ENCODE measurements at regions not wholly inside any gene's neighbourhood (a gene's known extent, or its start where the extent isn't known, plus 50 kb on each side); places are given as distances from the start of the nearest gene placed in this dataset.

GRCh38 chr4:137961051-137961438 lies 281.1 kb downstream of the SLC7A11 start:
- no peak overlapping the region for H3K4me3 ChIP-seq (ENCODE audit: low read length in 3 of 3)
- H3K9ac ChIP-seq (ENCODE audit: low read length in 3 of 3): no peak overlapping the region
- no peak for FAIRE-seq
- no peaks in the 10 kb centered on the region for H3K4me1 ChIP-seq (ENCODE audit: control insufficient read depth in 2 of 3, insufficient read depth in 2 of 3, low read depth in 1 of 3, low read length in 3 of 3)
- TF ChIP-seq CTCF (IDR thresholded peaks at IDR 0.05; ENCODE audit: borderline replicate concordance, extremely low read depth, insufficient read depth): no peak
- no peaks in the 10 kb centered on the region for H3K27me3 ChIP-seq (ENCODE audit: control insufficient read depth, insufficient read depth, low read length)
- no peak overlapping the region for H3K27ac ChIP-seq (ENCODE audit: low read depth in 2 of 2, low read length in 2 of 2)
- intact Hi-C loops (cut with DNase I): no loop called here
- H3K9me3 ChIP-seq (ENCODE audit: control insufficient read depth in 2 of 3, insufficient read depth in 1 of 3, low read length in 3 of 3): no peaks in the 10 kb centered on the region
- DNase-seq: no peak
- no peaks in the 10 kb centered on the region for H3K36me3 ChIP-seq (ENCODE audit: control insufficient read depth in 2 of 3, insufficient read depth in 3 of 3, low read length in 3 of 3)

GRCh38 chr4:137960371-137961050 lies 281.6 kb downstream of the SLC7A11 start:
- H3K9me3 ChIP-seq (ENCODE audit: control insufficient read depth in 2 of 3, insufficient read depth in 1 of 3, low read length in 3 of 3): no peaks in the 10 kb centered on the region
- intact Hi-C loops (cut with DNase I): no loop called here
- no peak for FAIRE-seq
- peak in 2 of 5 donors; percentile 29 to 72 for DNase-seq
- no peaks in the 10 kb centered on the region for H3K4me1 ChIP-seq (ENCODE audit: control insufficient read depth in 2 of 3, insufficient read depth in 2 of 3, low read depth in 1 of 3, low read length in 3 of 3)
- no peak overlapping the region for H3K4me3 ChIP-seq (ENCODE audit: low read length in 3 of 3)
- no peak overlapping the region for H3K27ac ChIP-seq (ENCODE audit: low read depth in 2 of 2, low read length in 2 of 2)
- no peak overlapping the region for H3K9ac ChIP-seq (ENCODE audit: low read length in 3 of 3)
- H3K36me3 ChIP-seq (ENCODE audit: control insufficient read depth in 2 of 3, insufficient read depth in 3 of 3, low read length in 3 of 3): no peaks in the 10 kb centered on the region
- no peaks in the 10 kb centered on the region for H3K27me3 ChIP-seq (ENCODE audit: control insufficient read depth, insufficient read depth, low read length)
- no peak for TF ChIP-seq CTCF (IDR thresholded peaks at IDR 0.05; ENCODE audit: borderline replicate concordance, extremely low read depth, insufficient read depth)

GRCh38 chr4:137957806-137958205 lies 284.3 kb downstream of the SLC7A11 start:
- Histone ChIP-seq H3K9me3 (ENCODE audit: control insufficient read depth in 2 of 3, insufficient read depth in 1 of 3, low read length in 3 of 3) (no peaks in the 10 kb centered on the region), H3K36me3 (ENCODE audit: control insufficient read depth in 2 of 3, insufficient read depth in 3 of 3, low read length in 3 of 3) (no peaks in the 10 kb centered on the region), H3K4me1 (ENCODE audit: control insufficient read depth in 2 of 3, insufficient read depth in 2 of 3, low read depth in 1 of 3, low read length in 3 of 3) (no peaks in the 10 kb centered on the region), H3K27ac (ENCODE audit: low read depth in 2 of 2, low read length in 2 of 2) (no peak overlapping the region), H3K9ac (ENCODE audit: low read length in 3 of 3) (no peak overlapping the region), H3K4me3 (ENCODE audit: low read length in 3 of 3) (no peak overlapping the region), H3K27me3 (ENCODE audit: control insufficient read depth, insufficient read depth, low read length) (no peaks in the 10 kb centered on the region)
- FAIRE-seq (no peak), DNase-seq (peak in 2 of 5 donors; percentile 40 to 79)
- TF ChIP-seq CTCF (IDR thresholded peaks at IDR 0.05; ENCODE audit: borderline replicate concordance, extremely low read depth, insufficient read depth): no peak
- intact Hi-C loops (cut with DNase I): no loop called here

- H3K27me3 ChIP-seq (ENCODE audit: control insufficient read depth, insufficient read depth, low read length): no peaks in the 10 kb centered on the region
- no peak for FAIRE-seq
- TF ChIP-seq CTCF (IDR thresholded peaks at IDR 0.05; ENCODE audit: borderline replicate concordance, extremely low read depth, insufficient read depth): no peak
Measured at GRCh38 chr4:137956256-137956655, 285.9 kb downstream of the SLC7A11 start.

More at GRCh38 chr4:137956256-137956655, 285.9 kb downstream of the SLC7A11 start:
- no peak for DNase-seq
- H3K27ac ChIP-seq (ENCODE audit: low read depth in 2 of 2, low read length in 2 of 2): no peak overlapping the region
- H3K9ac ChIP-seq (ENCODE audit: low read length in 3 of 3): no peak overlapping the region
- H3K36me3 ChIP-seq (ENCODE audit: control insufficient read depth in 2 of 3, insufficient read depth in 3 of 3, low read length in 3 of 3): no peaks in the 10 kb centered on the region
- no peak overlapping the region for H3K4me3 ChIP-seq (ENCODE audit: low read length in 3 of 3)
- H3K9me3 ChIP-seq (ENCODE audit: control insufficient read depth in 2 of 3, insufficient read depth in 1 of 3, low read length in 3 of 3): no peaks in the 10 kb centered on the region
- intact Hi-C loops (cut with DNase I): no loop called here
- no peaks in the 10 kb centered on the region for H3K4me1 ChIP-seq (ENCODE audit: control insufficient read depth in 2 of 3, insufficient read depth in 2 of 3, low read depth in 1 of 3, low read length in 3 of 3)

All from kidney (tissue), 13 donors.